ENCODE measurements at regions not wholly inside any gene's neighbourhood (a gene's known extent, or its start where the extent isn't known, plus 50 kb on each side); places are given as distances from the start of the nearest gene placed in this dataset.
"Not testable (repeated sequence)": the region's sequence is repeated elsewhere in the genome, so short reads cannot be mapped to it uniquely, and the experiment has no call there.

DNA sequence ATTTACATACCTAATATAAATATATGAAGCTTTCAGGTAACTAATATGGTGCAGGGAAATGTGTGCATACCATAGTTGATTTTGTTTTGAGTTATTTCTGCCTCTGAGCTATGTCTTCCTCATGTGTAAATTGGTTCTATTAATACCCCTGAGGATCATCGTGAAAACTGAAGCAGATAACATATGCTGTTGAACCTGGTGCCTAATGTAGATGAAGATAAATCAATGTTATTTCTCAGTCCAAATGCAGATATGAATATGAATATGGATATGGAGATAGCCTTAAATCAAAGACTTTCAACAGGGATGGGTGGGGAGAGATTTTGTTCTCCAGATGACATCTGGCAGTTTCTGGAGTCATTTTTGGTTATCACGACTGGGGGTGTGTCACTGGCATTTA, 122.3 kb upstream of the ANKRD30A start:
- Histone ChIP-seq H3K4me1 (ENCODE audit: control insufficient read depth, insufficient read depth, low read length) (no peaks in the 10 kb centered on the region), H3K4me3 (ENCODE audit: low read depth, low read length) (no peak overlapping the region), H3K36me3 (ENCODE audit: control insufficient read depth, insufficient read depth, low read length) (no peaks in the 10 kb centered on the region), H3K9me3 (ENCODE audit: control insufficient read depth, insufficient read depth, low read length) (peaks cover 2% of the 10 kb centered on the region), H3K27me3 (ENCODE audit: control insufficient read depth, insufficient read depth, low read length) (no peaks in the 10 kb centered on the region), H3K27ac (ENCODE audit: low read depth, low read length) (no peak overlapping the region)
- DNase-seq (ENCODE audit: low read depth in 4 of 6, low spot score in 6 of 6), result no peak
- no CpG with 5 or more reads among the region's 2 CpGs for WGBS (ENCODE audit: insufficient coverage)

DNA sequence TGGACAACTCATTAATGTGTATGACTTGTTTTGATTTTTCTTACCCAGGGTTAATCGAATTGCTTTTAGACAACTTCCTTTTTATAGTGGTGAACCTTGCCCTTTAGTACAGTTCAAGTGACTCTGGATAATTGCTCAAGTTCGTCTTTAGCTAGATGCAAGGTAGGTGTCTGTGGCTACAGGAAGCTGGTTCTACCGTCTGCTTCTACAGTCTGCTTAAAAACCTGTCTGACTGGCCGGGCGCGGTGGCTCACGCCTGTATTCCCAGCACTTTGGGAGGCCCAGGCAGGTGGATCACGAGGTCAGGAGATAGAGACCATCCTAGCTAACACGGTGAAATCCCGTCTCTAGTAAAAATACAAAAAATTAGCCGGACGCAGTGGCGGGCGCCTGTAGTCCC, 129.6 kb upstream of the ANKRD30A start:
- not testable (repeated sequence) for H3K4me3 ChIP-seq (ENCODE audit: low read depth, low read length); DNase-seq (ENCODE audit: low read depth in 4 of 6, low spot score in 6 of 6); H3K4me1 ChIP-seq (ENCODE audit: control insufficient read depth, insufficient read depth, low read length); H3K36me3 ChIP-seq (ENCODE audit: control insufficient read depth, insufficient read depth, low read length); H3K9me3 ChIP-seq (ENCODE audit: control insufficient read depth, insufficient read depth, low read length); H3K27ac ChIP-seq (ENCODE audit: low read depth, low read length); H3K27me3 ChIP-seq (ENCODE audit: control insufficient read depth, insufficient read depth, low read length)
- 83% methylated on average over 7 of the region's 14 CpGs for WGBS (ENCODE audit: insufficient coverage)

DNA sequence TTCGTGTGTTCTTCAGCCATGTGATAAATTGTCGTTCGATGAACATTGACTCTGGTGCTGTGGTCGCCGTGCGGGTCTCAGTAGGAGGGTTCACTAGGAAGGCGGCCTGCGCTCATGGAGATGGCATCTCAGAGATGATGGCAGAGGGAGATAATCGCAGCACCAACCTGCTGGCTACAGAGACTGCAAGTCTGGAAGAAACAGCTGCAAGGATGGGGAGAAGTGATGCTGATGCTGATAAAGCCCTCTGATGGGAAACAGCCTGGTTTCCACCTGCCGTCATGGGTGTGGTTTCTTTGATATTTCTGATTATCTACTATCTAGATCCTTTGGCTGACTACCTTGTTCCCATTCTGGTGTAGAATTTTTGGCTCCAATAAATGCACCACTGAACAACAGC, 130.5 kb upstream of the ANKRD30A start:
- Histone ChIP-seq H3K27ac (ENCODE audit: low read depth, low read length) (no peak overlapping the region), H3K36me3 (ENCODE audit: control insufficient read depth, insufficient read depth, low read length) (no peaks in the 10 kb centered on the region), H3K27me3 (ENCODE audit: control insufficient read depth, insufficient read depth, low read length) (no peaks in the 10 kb centered on the region), H3K4me1 (ENCODE audit: control insufficient read depth, insufficient read depth, low read length) (no peaks in the 10 kb centered on the region), H3K9me3 (ENCODE audit: control insufficient read depth, insufficient read depth, low read length) (peaks cover 6% of the 10 kb centered on the region), H3K4me3 (ENCODE audit: low read depth, low read length) (no peak overlapping the region)
- DNase-seq (ENCODE audit: low read depth in 4 of 6, low spot score in 6 of 6), result no peak
- 85% methylated on average over 9 of the region's 10 CpGs for WGBS (ENCODE audit: insufficient coverage)

DNA sequence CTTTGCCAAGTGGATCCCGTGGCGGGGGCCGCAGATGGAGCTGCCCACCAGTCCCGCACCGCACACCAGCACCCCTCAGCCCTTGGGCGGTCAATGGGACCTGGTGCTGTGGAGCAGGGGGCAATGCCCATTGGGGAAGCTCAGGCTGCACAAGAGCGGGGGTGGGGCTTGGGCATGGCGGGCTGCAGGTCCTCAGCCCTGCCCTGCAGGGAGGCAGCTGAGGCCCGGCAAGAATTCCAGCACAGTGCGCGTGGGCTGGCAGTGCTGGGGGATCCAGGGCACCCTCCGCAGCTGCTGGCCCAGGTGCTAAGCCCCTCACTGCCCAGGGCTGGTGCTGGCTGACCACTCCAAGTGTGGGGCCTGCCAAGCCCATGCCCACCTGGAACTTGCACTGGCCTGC, 136.2 kb upstream of the ANKRD30A start:
- H3K27me3 ChIP-seq (ENCODE audit: control insufficient read depth, insufficient read depth, low read length), result no peaks in the 10 kb centered on the region
- no peak for DNase-seq (ENCODE audit: low read depth in 4 of 6, low spot score in 6 of 6)
- H3K27ac ChIP-seq (ENCODE audit: low read depth, low read length), result no peak overlapping the region
- H3K36me3 ChIP-seq (ENCODE audit: control insufficient read depth, insufficient read depth, low read length), result no peaks in the 10 kb centered on the region
- peaks cover 2% of the 10 kb centered on the region for H3K9me3 ChIP-seq (ENCODE audit: control insufficient read depth, insufficient read depth, low read length)
- H3K4me3 ChIP-seq (ENCODE audit: low read depth, low read length), result no peak overlapping the region
- no peaks in the 10 kb centered on the region for H3K4me1 ChIP-seq (ENCODE audit: control insufficient read depth, insufficient read depth, low read length)
- 88% methylated on average over 12 of the region's 12 CpGs for WGBS (ENCODE audit: insufficient coverage)

DNA sequence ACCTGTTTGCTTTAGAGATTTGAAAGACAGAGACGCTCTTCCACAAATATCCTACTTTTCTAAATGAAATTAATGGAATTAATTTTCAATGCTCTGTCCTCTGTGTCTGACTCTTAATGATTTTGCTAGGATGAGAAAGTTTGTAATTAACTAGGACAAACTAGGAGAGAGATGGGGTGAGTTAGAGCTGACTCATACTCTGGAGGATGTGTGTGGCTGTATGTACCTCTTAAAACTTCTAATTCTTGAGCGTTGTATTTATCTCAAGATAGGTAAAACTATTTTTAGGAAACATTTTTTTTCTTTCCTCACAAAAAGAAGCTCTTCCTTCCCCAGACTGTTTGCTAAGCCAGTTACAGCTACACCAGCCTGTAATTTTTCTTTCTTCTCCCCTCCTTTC, 178.8 kb upstream of the ANKRD30A start:
- Histone ChIP-seq H3K27me3 (ENCODE audit: control insufficient read depth, insufficient read depth, low read length) (no peaks in the 10 kb centered on the region), H3K27ac (ENCODE audit: low read depth, low read length) (no peak overlapping the region), H3K36me3 (ENCODE audit: control insufficient read depth, insufficient read depth, low read length) (no peaks in the 10 kb centered on the region), H3K4me3 (ENCODE audit: low read depth, low read length) (no peak overlapping the region), H3K9me3 (ENCODE audit: control insufficient read depth, insufficient read depth, low read length) (peaks cover 6% of the 10 kb centered on the region), H3K4me1 (ENCODE audit: control insufficient read depth, insufficient read depth, low read length) (no peaks in the 10 kb centered on the region)
- no peak for DNase-seq (ENCODE audit: low read depth in 4 of 6, low spot score in 6 of 6)
- WGBS (ENCODE audit: insufficient coverage), result no CpG with 5 or more reads among the region's 2 CpGs

DNA sequence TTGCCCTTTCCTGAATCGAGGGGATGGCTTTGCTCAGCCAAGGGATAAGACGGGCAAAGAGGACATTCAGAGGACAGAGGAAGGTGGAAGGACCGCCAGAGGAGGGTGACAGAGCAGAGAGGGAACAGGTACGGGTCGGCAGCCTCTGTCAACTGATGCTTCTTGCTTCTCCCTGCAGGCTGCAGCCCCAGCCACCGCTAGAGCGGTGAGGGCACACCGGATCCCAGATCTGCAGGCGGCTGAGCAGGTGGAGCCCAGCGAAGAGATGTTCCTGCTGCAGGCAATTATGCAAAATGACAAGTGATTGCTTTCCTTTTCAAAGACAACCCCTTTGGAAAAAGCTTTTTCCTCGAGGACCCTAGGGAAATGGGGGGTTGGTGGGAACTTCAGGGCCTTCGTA, 181.9 kb upstream of the ANKRD30A start:
- H3K9me3 ChIP-seq (ENCODE audit: control insufficient read depth, insufficient read depth, low read length), result peaks cover 10% of the 10 kb centered on the region
- no peaks in the 10 kb centered on the region for H3K4me1 ChIP-seq (ENCODE audit: control insufficient read depth, insufficient read depth, low read length)
- H3K27me3 ChIP-seq (ENCODE audit: control insufficient read depth, insufficient read depth, low read length), result no peaks in the 10 kb centered on the region
- WGBS (ENCODE audit: insufficient coverage), result 71% methylated on average over 11 of the region's 12 CpGs
- no peak for DNase-seq (ENCODE audit: low read depth in 4 of 6, low spot score in 6 of 6)
- H3K36me3 ChIP-seq (ENCODE audit: control insufficient read depth, insufficient read depth, low read length), result no peaks in the 10 kb centered on the region
- no peak overlapping the region for H3K27ac ChIP-seq (ENCODE audit: low read depth, low read length)
- no peak overlapping the region for H3K4me3 ChIP-seq (ENCODE audit: low read depth, low read length)

DNA sequence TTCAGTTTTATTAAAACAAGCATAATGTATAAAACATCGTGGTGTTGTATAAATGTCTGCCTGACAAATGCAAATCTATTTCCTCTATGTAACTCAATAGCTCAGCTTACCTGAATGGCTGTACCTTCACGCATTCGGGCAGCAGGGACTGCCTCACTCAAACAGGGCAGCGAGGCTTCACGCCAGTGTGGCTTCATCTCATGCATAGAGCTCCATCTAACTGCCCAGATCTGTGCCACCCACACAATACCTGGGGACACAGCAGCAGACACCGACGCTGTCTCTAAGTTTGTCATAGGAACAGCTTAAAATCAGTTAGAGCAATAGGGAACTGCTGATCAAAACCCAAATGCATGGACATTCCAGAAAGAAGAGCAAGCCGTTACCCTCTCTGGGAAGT, 182.8 kb upstream of the ANKRD30A start:
- WGBS (ENCODE audit: insufficient coverage), result 91% methylated on average over 7 of the region's 8 CpGs
- Histone ChIP-seq H3K27ac (ENCODE audit: low read depth, low read length) (no peak overlapping the region), H3K9me3 (ENCODE audit: control insufficient read depth, insufficient read depth, low read length) (peaks cover 10% of the 10 kb centered on the region), H3K36me3 (ENCODE audit: control insufficient read depth, insufficient read depth, low read length) (no peaks in the 10 kb centered on the region), H3K4me1 (ENCODE audit: control insufficient read depth, insufficient read depth, low read length) (no peaks in the 10 kb centered on the region), H3K4me3 (ENCODE audit: low read depth, low read length) (no peak overlapping the region), H3K27me3 (ENCODE audit: control insufficient read depth, insufficient read depth, low read length) (no peaks in the 10 kb centered on the region)
- no peak for DNase-seq (ENCODE audit: low read depth in 4 of 6, low spot score in 6 of 6)

DNA sequence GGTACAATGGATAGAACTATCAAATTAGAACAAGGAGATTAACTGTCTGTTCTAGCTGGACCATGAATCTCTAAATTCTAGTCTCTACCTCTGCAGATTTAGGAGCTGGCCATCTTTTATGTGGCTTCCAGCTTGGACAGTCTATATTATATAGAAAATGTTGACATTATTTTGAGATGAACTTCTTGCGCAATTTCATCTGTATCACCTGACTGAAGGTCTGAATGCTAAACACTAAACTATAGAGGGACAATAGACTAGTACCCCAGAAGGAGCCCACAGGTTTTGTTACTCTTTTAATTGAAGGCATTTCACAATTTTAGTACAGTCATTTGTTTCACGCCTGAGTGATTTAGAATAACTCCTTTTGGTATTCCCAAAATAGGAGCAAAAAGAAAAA, 222.4 kb upstream of the ANKRD30A start:
- no peak overlapping the region for H3K4me3 ChIP-seq (ENCODE audit: low read depth, low read length)
- no peaks in the 10 kb centered on the region for H3K4me1 ChIP-seq (ENCODE audit: control insufficient read depth, insufficient read depth, low read length)
- DNase-seq (ENCODE audit: low read depth in 4 of 6, low spot score in 6 of 6), result no peak
- WGBS (ENCODE audit: insufficient coverage), result no CpG with 5 or more reads among the region's 2 CpGs
- H3K36me3 ChIP-seq (ENCODE audit: control insufficient read depth, insufficient read depth, low read length), result no peaks in the 10 kb centered on the region
- no peaks in the 10 kb centered on the region for H3K27me3 ChIP-seq (ENCODE audit: control insufficient read depth, insufficient read depth, low read length)
- no peak overlapping the region for H3K27ac ChIP-seq (ENCODE audit: low read depth, low read length)
- no peaks in the 10 kb centered on the region for H3K9me3 ChIP-seq (ENCODE audit: control insufficient read depth, insufficient read depth, low read length)

DNA sequence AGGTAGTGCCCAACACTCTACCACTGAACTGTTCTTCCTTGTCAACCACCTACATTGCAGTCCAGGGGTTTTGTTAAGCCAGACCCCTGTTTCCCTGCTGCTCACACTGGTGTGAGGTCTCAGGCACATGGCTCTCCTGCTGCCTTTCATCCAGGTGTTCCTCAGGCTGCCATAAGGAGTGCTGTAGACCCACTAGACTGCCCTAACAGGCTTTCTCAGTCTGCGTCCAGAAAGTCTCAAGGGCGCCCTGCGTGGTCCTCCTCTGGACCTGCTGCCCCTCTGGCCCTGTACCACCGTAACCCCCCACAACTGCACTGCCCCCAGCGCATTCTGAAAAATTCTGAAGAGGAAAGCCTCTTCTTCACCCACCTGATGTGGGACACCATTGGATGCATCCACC, 225.7 kb upstream of the ANKRD30A start:
- no peak overlapping the region for H3K27ac ChIP-seq (ENCODE audit: low read depth, low read length)

DNA sequence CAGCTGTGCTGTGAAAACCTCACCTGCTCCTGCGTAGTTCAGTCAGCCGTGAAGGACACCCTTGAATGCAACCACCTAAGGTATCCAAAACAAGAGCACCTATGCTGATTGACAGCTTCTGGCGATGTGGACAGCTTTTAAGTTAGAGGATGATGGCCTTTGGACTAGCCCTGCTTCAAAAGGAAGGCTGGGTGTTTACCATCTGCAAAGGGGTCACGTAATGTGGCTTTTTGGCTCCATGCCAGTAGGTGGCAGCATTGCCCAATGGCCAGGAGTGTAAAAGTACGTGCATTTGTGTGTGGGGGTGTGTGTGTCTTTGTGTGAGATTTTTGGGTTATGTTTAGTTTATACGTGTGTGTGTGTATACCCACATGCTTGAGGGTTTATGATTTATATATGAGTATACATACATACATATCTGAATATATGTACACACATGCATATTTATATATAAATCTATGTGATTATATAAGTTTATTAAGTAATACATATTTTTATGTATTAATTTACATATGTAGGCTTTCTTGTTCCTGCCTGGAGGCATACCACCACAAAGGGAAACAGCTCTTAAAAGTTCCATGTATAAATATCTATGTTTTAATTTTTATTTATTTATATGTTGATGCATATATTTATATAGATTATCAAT, 236.3 kb upstream of the ANKRD30A start:
- no peak overlapping the region for H3K4me3 ChIP-seq (ENCODE audit: low read depth, low read length)
- H3K9me3 ChIP-seq (ENCODE audit: control insufficient read depth, insufficient read depth, low read length), result no peaks in the 10 kb centered on the region
- 22% methylated on average over 4 of the region's 6 CpGs for WGBS (ENCODE audit: insufficient coverage)
- H3K4me1 ChIP-seq (ENCODE audit: control insufficient read depth, insufficient read depth, low read length), result no peaks in the 10 kb centered on the region
- no peaks in the 10 kb centered on the region for H3K36me3 ChIP-seq (ENCODE audit: control insufficient read depth, insufficient read depth, low read length)
- H3K27ac ChIP-seq (ENCODE audit: low read depth, low read length), result no peak overlapping the region
- DNase-seq (ENCODE audit: low read depth in 4 of 6, low spot score in 6 of 6), result peak in 2 of 6 donors; percentile 26 to 71
- H3K27me3 ChIP-seq (ENCODE audit: control insufficient read depth, insufficient read depth, low read length), result no peaks in the 10 kb centered on the region

More for the DNA sequence above, 225.7 kb upstream of the ANKRD30A start:
- WGBS (ENCODE audit: insufficient coverage), result 93% methylated on average over 3 of the region's 5 CpGs
- DNase-seq (ENCODE audit: low read depth in 4 of 6, low spot score in 6 of 6), result no peak
- Histone ChIP-seq H3K4me3 (ENCODE audit: low read depth, low read length) (no peak overlapping the region), H3K27me3 (ENCODE audit: control insufficient read depth, insufficient read depth, low read length) (no peaks in the 10 kb centered on the region), H3K9me3 (ENCODE audit: control insufficient read depth, insufficient read depth, low read length) (no peaks in the 10 kb centered on the region), H3K36me3 (ENCODE audit: control insufficient read depth, insufficient read depth, low read length) (no peaks in the 10 kb centered on the region), H3K4me1 (ENCODE audit: control insufficient read depth, insufficient read depth, low read length) (no peaks in the 10 kb centered on the region)

Measured in spinal cord (tissue), 9 donors.